Activated B cell treated with CpG ODN at 0.5 μM for 24 hours (primary cell): ENCODE measurements at regions not wholly inside any gene's neighbourhood (a gene's known extent, or its start where the extent isn't known, plus 50 kb on each side); places are given as distances from the start of the nearest gene placed in this dataset.

Experiments used
- ATAC-seq: fragments of 200-7000 bp; cut with Tn5 transposase; one replicate; pipeline ENCODE4 v1.10.0; 2021; ENCODE audit warnings: low read depth, mild to moderate bottlenecking, moderate library complexity
- CTCF ChIA-PET: fragments of 350-600 bp; sonication (Branson Sonifier 250); formaldehyde crosslinking; loops from one replicate; lab custom pipeline; 2021; ENCODE audit warnings: antibody characterized with exemption; lab: Charles Lee
- POLR2A ChIA-PET: fragments of 350-600 bp; sonication (Branson Sonifier 250); formaldehyde crosslinking; loops from one replicate; lab custom pipeline; 2021; ENCODE audit warnings: antibody characterized with exemption; lab: Charles Lee
- DNase-seq: peaks from one replicate; pipeline ENCODE4 v3.0.0; 2022
- H3K27ac Mint-ChIP-seq: one replicate; pipeline ENCODE4 v1.8.0; 2020; ENCODE audit warnings: mixed read lengths
- H3K27me3 Mint-ChIP-seq: one replicate; pipeline ENCODE4 v1.8.0; 2021; ENCODE audit warnings: mixed read lengths
- H3K36me3 Mint-ChIP-seq: one replicate; pipeline ENCODE4 v1.8.0; 2021; ENCODE audit warnings: low read depth, mixed read lengths
- H3K4me1 Mint-ChIP-seq: one replicate; pipeline ENCODE4 v1.8.0; 2021; ENCODE audit warnings: mixed read lengths
- H3K4me3 Mint-ChIP-seq: one replicate; pipeline ENCODE4 v1.8.0; 2020; ENCODE audit warnings: mild to moderate bottlenecking, mixed read lengths
- H3K9me3 Mint-ChIP-seq: one replicate; pipeline ENCODE4 v1.8.0; 2020; ENCODE audit warnings: mixed read lengths
- intact Hi-C: fragments of 100-400 bp; cut with micrococcal nuclease; formaldehyde crosslinking; loops from one replicate; pipeline ENCODE4 v1.15.1; 2024
- TF ChIP-seq, protein P1 (sequence below): fragments of 200-600 bp; IDR thresholded peaks from one replicate; pipeline ENCODE4 v1.8.0; 2022; ENCODE audit warnings: antibody characterized with exemption, mild to moderate bottlenecking

GRCh38 chr7:131190581-131190980, 137.1 kb upstream of the MKLN1 start:
- peaks cover 8% of the 10 kb centered on the region for H3K4me1 Mint-ChIP-seq
- CTCF ChIA-PET, result no interaction called here
- POLR2A ChIA-PET, result interaction anchor here (0.6 kb wide), 2 partner anchors 8 to 1246 kb away, joined by 3 to 7 read pairs; no protein-coding TSS in a partner anchor
- intact Hi-C loops, result no loop called here
- H3K27me3 Mint-ChIP-seq, result peaks cover 2% of the 10 kb centered on the region
- DNase-seq, result no peak
- H3K9me3 Mint-ChIP-seq, result no peaks in the 10 kb centered on the region
- no peaks in the 10 kb centered on the region for H3K36me3 Mint-ChIP-seq
- no peak overlapping the region for H3K27ac Mint-ChIP-seq
- no peak for ATAC-seq
- TF ChIP-seq, protein P1, sequence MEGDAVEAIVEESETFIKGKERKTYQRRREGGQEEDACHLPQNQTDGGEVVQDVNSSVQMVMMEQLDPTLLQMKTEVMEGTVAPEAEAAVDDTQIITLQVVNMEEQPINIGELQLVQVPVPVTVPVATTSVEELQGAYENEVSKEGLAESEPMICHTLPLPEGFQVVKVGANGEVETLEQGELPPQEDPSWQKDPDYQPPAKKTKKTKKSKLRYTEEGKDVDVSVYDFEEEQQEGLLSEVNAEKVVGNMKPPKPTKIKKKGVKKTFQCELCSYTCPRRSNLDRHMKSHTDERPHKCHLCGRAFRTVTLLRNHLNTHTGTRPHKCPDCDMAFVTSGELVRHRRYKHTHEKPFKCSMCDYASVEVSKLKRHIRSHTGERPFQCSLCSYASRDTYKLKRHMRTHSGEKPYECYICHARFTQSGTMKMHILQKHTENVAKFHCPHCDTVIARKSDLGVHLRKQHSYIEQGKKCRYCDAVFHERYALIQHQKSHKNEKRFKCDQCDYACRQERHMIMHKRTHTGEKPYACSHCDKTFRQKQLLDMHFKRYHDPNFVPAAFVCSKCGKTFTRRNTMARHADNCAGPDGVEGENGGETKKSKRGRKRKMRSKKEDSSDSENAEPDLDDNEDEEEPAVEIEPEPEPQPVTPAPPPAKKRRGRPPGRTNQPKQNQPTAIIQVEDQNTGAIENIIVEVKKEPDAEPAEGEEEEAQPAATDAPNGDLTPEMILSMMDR, result no peak
- H3K4me3 Mint-ChIP-seq, result no peak overlapping the region

DNA sequence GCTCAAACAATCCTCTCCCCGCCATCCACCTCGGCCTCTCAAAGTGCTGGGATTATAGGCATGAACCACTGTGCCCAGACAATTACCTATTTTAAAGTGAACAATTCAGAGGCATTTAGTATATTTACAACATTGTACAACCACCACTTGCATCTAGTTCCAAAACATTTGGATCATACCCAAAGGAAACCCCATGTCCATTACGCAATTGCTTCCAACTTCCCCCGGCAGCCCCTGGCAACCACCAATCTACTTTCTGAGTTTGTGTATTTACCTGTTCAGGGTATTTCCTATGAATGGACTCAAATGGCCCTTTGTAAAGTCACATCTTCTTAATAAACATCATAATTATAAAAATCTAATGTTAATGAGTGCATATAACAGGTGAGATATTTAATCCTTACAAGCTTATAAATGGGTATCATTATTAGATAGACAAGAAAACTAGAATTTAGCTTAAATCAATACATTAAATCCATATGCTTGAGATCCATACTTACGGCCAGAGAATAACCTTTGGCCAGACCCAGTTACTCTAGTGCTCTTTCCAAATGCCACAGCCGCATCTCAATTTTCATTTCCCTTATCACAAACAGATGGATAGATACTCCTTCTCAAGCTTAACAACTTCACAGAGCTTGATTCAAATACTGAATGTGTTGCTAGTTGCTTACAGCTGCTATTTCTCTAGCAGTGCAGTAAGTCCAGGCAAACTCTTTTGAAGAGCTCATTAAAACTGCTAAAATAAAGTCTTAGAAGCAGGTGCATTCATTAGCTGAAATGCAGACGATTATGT, 133.4 kb upstream of the MKLN1 start:
- ATAC-seq (no peak), DNase-seq (no peak)
- peaks cover 2% of the 10 kb centered on the region for H3K27me3 Mint-ChIP-seq
- no peaks in the 10 kb centered on the region for H3K4me1 Mint-ChIP-seq
- H3K27ac Mint-ChIP-seq, result no peak overlapping the region
- TF ChIP-seq, protein P1, result no peak
- ChIA-PET CTCF (no interaction called here), POLR2A (no interaction called here)
- no peaks in the 10 kb centered on the region for H3K36me3 Mint-ChIP-seq
- intact Hi-C loops, result no loop called here
- no peaks in the 10 kb centered on the region for H3K9me3 Mint-ChIP-seq
- no peak overlapping the region for H3K4me3 Mint-ChIP-seq

DNA sequence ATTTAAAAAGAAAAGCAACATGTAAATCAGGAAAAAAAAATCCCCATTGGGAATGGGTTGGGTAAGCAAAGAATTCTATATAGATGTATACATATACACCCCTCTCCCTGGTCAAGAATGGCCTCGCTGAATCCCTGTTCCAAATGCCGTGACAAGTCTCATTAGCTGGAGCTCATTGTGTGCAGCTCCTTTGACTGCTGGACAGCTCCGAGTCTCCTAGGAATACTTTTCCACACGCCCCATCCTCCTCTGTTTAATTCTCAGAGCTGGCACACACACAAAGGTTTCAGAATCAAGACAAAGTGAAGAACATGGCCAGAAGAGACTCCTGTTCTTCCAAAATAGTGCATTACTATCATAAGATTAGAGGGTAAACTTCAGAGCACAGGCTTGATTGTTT, 130.9 kb upstream of the MKLN1 start:
- Mint-ChIP-seq H3K9me3 (no peaks in the 10 kb centered on the region), H3K27ac (no peak overlapping the region), H3K36me3 (no peaks in the 10 kb centered on the region), H3K4me1 (no peaks in the 10 kb centered on the region), H3K4me3 (no peak overlapping the region), H3K27me3 (peaks cover 2% of the 10 kb centered on the region)
- ChIA-PET CTCF (no interaction called here), POLR2A (no interaction called here)
- no peak for ATAC-seq
- intact Hi-C loops, result no loop called here
- TF ChIP-seq, protein P1, result no peak
- DNase-seq, result no peak

GRCh38 chr7:131197920-131198615, 129.6 kb upstream of the MKLN1 start:
- Mint-ChIP-seq H3K9me3 (no peaks in the 10 kb centered on the region), H3K4me3 (no peak overlapping the region), H3K4me1 (no peaks in the 10 kb centered on the region), H3K36me3 (no peaks in the 10 kb centered on the region), H3K27ac (no peak overlapping the region), H3K27me3 (no peaks in the 10 kb centered on the region)
- TF ChIP-seq, protein P1, result no peak
- DNase-seq, result no peak
- ATAC-seq, result no peak
- intact Hi-C loops, result no loop called here
- ChIA-PET POLR2A (no interaction called here), CTCF (no interaction called here)

GRCh38 chr7:131202451-131202850, 125.2 kb upstream of the MKLN1 start:
- Mint-ChIP-seq H3K4me3 (no peak overlapping the region), H3K9me3 (no peaks in the 10 kb centered on the region), H3K4me1 (no peaks in the 10 kb centered on the region), H3K27ac (no peak overlapping the region), H3K27me3 (no peaks in the 10 kb centered on the region), H3K36me3 (no peaks in the 10 kb centered on the region)
- ATAC-seq, result no peak
- ChIA-PET CTCF (no interaction called here), POLR2A (no interaction called here)
- intact Hi-C loops, result no loop called here
- DNase-seq, result no peak
- TF ChIP-seq, protein P1, result no peak
